HG03565 (cell line): ENCODE measurements at regions not wholly inside any gene's neighbourhood (a gene's known extent, or its start where the extent isn't known, plus 50 kb on each side); places are given as distances from the start of the nearest gene placed in this dataset.

ENCODE experiments used
- ATAC-seq: cut with Tn5 transposase; IDR thresholded peaks from one replicate; pipeline ENCODE4 v1.9.1; 2021; ENCODE audit warnings: mild to moderate bottlenecking, moderate library complexity; ENCODE audit not compliant: unreplicated experiment

DNA sequence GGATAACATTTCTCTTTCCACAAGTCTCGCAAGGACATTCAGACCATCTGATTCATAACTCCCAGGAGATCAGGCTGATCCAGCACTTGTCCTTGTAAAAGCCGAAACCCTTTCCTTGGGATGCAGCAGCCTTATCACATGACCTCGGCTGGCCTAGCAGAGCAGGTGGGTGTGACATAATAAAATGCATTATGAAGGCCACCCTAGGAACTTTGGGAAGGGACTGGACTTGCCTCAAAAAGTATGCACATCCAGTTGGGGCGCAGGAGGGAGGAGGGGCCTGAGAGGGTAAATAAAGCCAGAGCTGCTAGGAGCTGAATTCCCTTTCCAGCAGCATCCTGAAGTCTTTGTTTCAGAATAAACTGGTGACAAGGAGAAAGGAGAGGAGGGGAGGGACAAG lies 260.8 kb downstream of the SNX13 start:
- no peak for ATAC-seq

DNA sequence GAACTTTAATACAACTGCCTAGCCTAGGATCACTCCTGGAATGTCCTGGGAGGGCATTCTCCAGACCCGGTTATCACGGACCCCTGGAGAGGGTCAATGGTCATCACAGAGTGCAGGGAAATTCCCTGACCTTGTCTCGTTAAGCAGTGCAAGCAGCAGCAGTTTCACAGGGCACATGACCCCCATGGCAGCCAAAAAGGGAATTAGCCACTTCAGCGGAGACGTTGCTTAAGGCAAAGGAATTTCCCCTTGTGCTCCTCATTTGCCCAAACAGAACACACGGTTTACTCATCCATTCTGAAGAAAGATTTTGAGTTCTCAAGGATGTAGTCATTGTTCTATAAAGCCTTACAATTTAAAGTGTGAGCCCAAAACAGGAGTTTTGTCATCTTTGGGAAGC lies 260.3 kb downstream of the SNX13 start:
- no peak for ATAC-seq

DNA sequence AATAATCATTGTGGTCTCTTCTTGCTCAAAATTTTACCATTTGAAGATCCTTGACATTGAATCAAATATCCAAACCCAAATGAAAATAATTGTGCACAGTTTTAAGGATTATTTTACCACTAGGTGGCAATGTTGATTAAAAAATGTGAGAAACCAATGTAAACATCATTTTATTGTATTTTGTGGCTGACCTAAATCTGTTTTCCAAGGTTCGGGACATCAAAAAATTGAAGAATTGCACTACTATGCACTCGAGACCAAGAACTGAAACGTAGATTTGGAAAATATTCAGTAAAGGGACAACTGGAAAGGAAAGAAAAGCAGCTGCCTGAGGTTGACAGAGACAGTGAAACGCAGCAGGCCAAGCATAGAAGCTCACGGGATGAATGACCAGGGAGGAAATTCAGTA lies 259.3 kb downstream of the SNX13 start:
- ATAC-seq, result no peak

DNA sequence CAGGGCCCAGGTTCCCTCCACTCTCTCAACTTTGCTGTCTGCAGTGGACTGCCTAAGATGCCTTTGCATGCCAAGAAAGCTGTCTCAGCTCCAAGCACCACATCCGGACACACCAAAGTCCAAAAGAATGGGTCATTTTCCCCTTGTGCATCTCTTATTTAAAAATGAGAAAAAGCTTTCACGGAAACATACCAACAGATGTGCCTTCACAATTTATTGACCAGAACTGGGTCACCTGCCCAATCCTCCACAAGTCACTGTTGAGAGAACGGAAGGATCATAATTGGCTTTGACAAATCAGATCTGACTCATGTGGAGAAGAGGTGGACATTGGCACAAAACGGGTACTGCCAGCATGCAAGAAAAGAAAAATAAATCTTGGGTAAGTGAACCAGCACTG lies 258.3 kb downstream of the SNX13 start:
- ATAC-seq, result no peak

DNA sequence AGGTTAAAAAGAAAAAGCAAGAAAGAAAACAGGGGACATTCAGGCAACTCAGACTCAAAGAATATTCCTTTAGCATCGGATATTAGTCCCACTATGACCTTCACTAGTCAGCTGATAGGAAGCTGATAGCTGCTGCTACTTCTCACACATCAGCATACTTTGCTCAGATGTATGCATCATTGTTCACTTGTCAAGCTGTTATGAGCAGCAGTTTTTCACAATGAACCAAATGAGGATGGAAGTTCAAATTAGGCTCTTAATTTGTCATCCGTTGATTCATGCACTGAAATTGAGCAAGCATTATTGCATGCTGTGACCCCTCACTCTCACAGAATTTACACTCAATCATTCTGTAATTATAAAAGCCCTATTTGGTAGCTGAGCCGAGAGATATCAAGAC lies 257.7 kb downstream of the SNX13 start:
- ATAC-seq, result no peak

DNA sequence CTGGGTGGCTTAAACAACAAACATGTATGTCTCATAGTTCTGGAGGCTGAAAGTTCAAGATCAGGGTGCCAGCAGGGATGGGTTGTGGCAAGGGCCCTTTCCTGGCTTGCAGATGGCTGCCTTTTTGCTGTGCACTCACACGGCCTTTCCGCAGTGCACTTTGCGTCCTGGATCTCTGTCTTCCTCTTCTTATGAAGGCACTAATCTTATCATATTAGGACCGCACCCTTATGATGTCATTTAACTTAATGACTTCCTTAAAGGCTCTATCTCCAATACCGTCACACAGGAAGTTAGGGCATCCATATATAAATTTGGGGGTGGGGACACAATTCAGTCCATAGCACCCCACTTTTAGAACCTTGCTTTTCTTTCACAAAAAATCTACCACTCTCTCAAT lies 255.2 kb downstream of the SNX13 start:
- no peak for ATAC-seq

DNA sequence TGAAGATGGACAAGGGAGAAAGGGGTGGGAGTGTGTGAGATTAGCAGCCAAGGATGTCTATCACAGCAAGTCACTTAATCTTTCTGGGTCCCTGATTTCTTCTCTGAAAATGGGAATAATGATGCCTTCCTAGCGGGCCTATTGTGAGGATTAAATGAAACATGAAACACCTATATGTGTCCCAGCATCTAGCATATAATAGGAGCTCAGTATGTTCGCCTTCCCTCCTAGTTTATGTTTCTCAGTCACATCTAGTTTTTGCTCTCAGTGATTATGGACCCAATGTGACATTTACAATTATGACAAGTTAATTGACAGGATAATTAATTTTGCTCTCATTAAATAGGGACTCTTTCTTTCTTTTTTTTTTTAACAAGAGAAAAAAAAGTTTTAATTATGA lies 252.9 kb downstream of the SNX13 start:
- no peak for ATAC-seq

DNA sequence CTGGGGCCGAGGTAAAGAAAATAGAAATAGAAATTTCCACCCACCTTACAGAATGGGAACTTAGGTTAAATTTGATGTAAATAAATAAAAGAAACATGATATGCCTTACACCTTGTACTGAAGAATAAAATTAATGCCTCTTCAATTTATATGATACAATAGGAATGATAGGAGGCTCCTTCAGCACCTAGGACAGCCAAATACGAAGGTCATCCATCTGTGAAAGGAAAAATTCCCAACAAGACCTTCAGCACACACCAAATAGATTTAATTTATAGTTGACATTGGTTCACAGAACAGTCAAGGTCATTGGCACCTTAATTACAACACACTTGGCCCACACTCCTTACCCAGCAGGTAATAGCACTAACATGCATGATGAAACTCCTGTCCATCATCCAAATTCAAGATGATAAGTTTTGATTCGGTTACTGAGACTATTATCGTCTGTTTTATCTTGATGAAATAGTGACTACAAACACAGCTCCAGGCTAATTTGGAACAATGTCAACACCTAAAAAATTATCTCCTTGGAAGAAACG lies 250.9 kb downstream of the SNX13 start:
- no peak for ATAC-seq

DNA sequence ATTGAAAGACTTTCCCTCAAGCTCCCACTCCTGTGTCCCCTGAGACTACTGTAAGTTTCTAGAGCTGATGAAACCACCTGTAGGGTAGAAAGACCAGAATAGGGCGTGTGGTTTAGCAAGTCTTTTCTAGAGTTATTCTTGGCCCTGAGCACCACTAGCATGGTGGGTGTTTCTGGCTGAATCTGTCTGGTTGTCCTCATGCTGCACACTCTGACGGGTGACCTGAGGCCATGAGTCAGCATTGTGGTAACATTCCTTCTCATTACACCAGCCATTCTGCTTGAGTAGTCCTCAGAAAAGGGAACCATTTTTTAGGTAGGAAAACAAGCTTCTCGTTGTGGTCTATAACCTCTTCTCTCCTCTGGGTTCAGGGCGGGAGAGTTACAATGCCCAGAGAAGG lies 250.3 kb downstream of the SNX13 start:
- peak; percentile 87 for ATAC-seq

DNA sequence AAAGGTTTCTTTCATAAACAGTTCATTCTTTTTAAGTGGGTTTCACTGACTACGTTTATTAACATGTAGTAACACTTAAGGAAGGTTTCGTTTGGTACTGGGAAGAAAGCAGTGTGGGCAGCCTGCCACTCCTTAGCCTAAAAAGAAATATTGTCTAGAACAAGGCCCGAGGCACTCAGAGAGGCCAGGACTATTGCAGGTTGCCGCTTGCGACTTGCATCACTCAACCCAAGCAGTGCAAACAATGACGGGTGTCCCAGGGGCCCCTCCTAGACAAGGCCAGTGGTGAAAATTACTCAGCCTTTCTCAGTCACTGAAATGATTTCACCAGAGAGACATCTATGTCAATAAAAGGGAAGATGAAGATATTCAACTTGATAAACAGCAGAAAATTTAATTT lies 243.9 kb downstream of the SNX13 start:
- ATAC-seq, result no peak

DNA sequence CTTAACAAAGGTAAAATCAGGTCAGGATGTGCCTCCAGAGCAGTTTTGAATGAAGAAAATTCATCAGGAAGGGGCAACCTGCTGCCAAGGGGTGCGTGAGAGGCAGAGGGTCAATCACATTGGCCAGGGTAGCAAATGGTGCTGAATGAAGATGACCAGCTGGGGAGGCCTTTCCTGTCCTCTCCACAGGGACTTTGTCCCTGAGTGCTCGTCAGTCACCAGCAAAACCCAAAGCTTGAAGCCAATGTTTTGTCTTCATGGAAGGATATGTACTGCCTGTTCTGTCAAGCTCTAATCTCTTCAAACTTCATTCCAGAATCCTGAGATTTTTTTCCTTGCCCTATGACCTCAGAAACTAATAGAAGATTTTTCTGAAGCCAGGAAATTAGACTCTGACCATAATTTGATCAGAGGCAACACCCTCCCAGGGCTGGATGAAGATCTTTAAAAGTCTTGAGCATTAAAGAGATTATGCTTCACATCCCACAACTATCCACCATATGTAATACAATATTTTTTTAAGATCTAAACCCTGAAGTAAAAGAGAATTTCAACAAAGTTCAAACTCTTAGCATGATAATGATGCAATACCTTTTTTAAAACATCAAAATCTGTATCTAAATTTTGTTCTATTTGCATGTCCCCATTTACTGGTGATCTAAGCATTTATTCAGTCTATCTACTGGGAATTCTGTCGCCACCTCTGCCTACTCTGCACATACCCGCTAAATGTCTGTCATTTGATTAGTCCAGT lies 243.0 kb downstream of the SNX13 start:
- ATAC-seq, result no peak

DNA sequence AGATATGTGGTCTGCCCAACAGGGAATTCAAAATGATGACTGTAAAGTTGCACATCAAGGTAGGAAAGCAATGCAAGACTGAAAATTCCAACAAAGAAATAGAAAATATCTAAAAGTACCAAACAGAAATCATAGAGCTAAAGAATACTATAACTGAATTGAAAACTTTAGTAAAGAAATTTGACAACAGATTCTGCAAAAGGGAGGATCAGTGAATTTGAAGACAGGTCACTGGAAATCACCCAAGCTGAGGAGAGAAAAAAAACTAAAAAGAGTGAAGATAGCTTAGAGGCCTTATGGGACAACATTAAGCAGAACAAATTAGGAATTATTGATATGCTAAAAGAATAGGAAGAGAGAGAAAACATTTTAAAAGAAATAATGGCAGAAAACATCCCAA lies 240.6 kb downstream of the SNX13 start:
- ATAC-seq, result no peak

DNA sequence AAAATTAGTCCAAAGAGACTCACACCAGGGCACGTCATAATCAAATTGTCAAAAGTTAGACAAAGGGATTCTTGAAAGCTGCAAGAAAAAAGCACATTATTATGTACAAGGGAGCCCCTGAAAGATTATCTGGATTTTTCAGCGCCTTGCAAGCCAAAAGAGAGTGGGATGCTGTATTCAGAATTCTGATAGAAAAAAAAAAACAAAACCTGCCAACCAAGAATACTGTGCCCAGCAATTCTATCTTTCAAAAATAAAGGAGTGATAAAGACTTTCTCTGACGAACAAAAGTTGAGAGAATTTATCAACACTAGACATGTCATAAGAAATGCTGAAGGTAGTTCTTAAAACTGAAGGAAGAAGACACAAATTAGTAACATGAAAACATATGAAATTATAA lies 240.2 kb downstream of the SNX13 start:
- ATAC-seq, result no peak

DNA sequence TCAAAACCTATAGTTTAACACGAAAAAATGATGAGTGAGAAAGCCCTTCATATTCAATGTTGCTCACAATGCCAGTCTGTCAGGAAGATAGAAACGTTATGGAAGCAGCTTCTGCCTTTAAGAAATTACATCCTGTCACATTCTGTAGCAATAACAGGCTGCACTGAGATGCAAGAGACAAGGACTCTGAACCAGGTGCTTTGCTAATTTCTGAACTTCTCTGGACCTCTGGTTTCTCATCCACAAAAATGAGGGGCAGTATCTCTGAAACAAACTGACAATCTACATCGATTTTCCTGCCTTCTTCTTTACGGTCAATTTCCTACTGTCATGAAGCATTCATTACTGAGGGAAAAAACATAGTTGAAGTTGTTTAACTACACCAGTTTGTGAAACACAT lies 234.0 kb downstream of the SNX13 start:
- ATAC-seq, result no peak

DNA sequence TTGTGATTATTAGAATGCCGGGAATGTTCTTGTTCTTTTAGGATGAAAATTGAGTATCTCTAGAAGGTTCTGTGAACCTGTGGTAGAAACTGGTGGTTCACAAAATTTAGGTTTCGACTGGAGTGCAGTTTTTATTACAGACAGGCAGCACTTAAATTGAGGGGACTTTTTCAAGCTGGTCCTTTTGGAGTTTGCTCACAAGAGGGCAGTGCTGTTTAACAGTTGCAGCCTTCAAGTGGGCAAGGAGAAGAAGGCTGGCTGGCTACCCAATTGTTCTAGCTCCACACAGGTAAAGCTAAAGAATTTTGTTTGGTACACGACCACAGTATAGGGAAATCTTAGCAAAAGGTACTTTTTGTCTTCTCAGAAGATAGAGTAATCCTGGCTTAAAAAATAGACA lies 233.6 kb downstream of the SNX13 start:
- ATAC-seq, result peak; percentile 78

DNA sequence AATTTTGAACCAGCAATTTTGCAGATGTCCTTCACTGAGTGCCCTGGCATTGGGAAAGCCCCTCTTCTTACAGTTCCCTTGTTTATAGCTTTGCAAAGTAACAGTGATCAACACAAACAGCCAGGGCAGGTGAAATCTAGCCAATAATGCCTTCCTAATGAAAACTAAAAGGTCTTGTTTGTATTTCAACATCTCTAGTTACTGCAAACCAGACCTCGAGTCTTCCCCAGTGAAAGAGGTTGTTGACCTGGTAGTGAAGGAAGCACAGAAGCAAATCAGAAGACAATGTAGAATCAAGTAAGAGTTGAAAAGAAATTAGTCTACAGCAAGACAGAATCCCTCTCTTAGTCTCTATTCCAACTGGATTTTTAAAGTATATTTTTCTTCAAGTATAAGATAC lies 231.2 kb downstream of the SNX13 start:
- no peak for ATAC-seq

DNA sequence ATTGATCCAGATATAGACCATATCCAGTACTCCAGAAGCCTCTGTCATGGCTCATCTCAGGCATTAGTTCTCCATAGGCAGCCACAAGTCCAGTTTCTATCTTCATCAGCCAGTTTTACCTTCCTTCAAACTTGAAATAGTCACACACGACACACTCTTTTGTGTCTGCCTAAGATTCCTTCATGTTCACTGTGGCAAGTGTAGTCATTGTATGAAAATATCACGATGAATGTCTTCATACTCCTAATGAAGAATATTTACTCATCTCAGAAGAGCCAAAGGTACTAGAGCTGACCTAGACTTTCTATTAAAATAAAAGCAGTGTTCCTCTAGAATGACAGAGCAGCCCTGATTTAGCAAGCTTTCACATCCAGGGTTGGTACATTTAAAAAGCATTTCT lies 230.7 kb downstream of the SNX13 start:
- no peak for ATAC-seq

DNA sequence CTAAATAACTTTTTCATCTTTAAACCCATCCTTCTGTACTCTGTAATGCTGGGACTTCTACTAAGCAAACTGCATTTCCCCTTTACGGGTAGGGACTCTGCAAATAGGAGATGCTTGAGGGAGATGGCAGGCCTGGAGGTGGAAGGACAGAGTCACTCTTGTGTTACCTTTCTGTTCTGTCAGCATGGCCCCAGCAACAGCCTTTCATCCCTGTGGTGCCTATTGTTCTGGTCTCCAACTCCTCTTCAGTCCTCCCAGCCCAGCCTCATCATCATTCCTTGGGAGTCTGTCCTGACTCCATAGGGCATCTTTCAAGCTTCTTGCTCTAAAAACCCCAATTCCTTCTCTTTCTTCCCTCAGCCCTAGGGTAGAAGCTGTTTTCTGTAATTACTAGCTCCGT lies 230.0 kb downstream of the SNX13 start:
- ATAC-seq, result no peak

DNA sequence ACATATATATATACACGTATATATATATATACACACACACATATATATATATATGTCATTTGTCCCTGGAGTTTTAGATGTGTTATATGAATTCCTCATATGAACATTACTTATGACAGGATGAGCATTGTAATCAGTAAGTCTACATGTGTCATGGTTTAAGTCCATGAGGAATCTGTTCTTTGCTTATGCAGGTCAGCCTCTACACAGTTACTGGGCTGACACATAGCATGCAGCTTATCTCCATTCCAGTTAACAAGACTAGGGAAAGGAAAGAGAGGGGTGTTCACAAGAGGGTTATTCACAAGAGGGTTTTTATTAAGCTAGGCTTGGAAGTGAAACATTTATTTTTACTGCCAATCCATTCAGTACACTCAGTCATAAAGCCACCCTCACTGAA lies 226.7 kb downstream of the SNX13 start:
- no peak for ATAC-seq

DNA sequence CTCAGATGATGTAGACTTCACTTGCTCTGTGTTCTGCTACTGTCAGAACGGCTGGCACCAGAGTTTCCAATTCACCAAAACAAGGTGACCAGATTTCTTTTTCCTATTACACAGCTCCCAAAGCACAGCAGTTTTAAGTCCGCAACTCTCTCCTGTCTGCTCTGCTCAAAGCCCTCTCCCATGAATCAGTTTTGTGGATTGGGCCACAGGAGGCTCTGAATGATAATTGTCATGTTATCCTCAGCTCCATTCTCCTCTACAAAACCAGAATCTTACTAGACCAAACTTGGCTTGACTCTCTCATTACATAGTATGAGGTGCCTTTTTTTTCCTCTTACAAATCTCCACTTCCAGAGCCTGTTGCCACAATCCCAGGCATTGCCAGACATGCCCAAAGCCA lies 223.5 kb downstream of the SNX13 start:
- ATAC-seq, result no peak

DNA sequence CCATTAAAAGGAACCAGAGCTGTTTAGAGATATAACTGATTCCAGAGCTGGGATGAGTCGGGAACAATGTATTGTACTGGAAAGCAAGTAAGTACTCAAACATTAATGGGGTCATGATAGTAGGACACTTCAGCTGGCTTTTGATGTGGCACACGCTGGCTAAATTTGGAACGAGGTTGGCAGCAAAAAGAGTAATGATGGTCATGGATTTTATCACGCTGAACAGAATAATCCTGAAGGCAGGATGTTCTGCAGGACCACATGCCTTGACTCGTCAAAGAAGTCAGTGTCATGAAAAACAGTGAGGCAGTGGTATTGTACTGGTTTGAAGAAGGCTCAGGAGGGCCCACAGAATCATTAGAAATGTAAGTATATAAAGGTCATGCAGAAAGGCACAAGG lies 220.3 kb downstream of the SNX13 start:
- ATAC-seq, result no peak

DNA sequence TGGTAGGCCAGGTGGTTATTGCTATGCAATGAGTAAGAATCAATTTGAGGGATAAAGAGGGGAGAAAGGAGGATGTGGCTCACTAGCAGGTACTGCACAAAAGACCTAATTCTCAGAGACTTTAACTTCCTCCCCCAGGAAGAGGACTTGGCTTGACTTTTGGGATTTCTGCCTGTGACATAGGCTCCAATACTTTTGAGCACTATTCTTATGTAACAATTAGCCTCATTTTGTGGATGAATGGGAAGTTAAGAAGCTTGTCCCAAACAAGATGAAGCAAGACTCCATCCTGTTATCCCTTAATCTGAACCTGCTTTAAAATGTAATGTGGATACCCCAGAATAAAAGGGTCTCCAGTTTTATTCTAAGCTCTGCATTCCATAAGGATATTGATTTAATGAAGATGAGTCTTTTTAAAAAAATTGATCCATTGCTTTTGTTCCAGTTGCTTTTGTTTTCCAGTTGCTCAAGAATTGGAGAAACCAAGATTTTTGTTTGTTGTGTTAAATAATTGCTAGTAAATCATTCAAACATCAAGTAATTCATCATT lies 218.5 kb downstream of the SNX13 start:
- ATAC-seq, result no peak

DNA sequence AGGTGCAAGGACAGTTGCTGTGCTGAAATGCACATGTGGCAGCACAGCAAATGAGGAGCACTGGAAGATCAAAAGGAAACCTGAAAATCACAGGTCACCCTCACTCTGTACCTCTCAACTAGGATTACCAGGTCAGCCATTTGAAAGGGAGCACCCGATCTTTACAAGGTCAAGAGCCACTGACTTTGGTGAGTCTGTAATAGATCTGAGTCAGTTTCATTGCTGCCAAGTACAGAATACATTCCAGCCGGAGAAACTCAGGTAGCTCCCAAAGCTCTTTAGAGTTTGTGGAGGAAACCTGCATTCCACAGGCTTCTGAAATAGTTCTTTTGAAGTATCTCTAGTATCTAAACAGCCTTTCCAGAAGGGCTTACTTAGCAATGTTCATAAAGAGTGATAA lies 217.5 kb downstream of the SNX13 start:
- no peak for ATAC-seq
